HUES64 (cell line): ENCODE measurements at regions not wholly inside any gene's neighbourhood (a gene's known extent, or its start where the extent isn't known, plus 50 kb on each side); places are given as distances from the start of the nearest gene placed in this dataset.

ENCODE experiments used
- H3K27ac ChIP-seq: 2 replicates; pipeline ENCODE4 v1.7.0; 2013; ENCODE audit warnings: low read depth, low read length, inconsistent platforms
- H3K27me3 ChIP-seq: 2 replicates; pipeline ENCODE4 v1.6.1; 2013; ENCODE audit warnings: mild to moderate bottlenecking, low read length; ENCODE audit not compliant: insufficient read depth
- H3K36me3 ChIP-seq: 2 replicates; pipeline ENCODE4 v1.6.1; 2013; ENCODE audit warnings: mild to moderate bottlenecking, low read length; ENCODE audit not compliant: insufficient read depth
- H3K4me1 ChIP-seq: 2 replicates; pipeline ENCODE4 v1.6.1; 2013; ENCODE audit warnings: mild to moderate bottlenecking, low read length, moderate library complexity; ENCODE audit not compliant: insufficient read depth
- H3K4me3 ChIP-seq: 2 replicates; pipeline ENCODE4 v1.5.1; 2013; ENCODE audit warnings: mild to moderate bottlenecking, low read length, moderate library complexity
- H3K9ac ChIP-seq: 2 replicates; pipeline ENCODE4 v1.6.1; 2013; ENCODE audit warnings: mild to moderate bottlenecking, low read depth, low read length
- H3K9me3 ChIP-seq: 2 replicates; pipeline ENCODE4 v1.6.1; 2013; ENCODE audit warnings: low read depth, low read length; ENCODE audit not compliant: insufficient read depth
- WGBS: fragments of 150-250, 120-280 bp; methylation state at CpG from one replicate; pipeline ENCODE4 v1.1.7; 2013; ENCODE audit warnings: missing lambda C conversion rate; 5-methylcytosine and 5-hydroxymethylcytosine counted together

GRCh38 chr4:147430111-147430510, 50.8 kb upstream of the EDNRA start:
- H3K4me3 ChIP-seq, result no peak overlapping the region
- no peak overlapping the region for H3K9ac ChIP-seq
- H3K27me3 ChIP-seq, result no peaks in the 10 kb centered on the region
- no peaks in the 10 kb centered on the region for H3K4me1 ChIP-seq
- no peaks in the 10 kb centered on the region for H3K36me3 ChIP-seq
- no peak overlapping the region for H3K27ac ChIP-seq
- H3K9me3 ChIP-seq, result peaks cover 9% of the 10 kb centered on the region; the same call in 1 of the 2 replicates
- WGBS, result 91% methylated on average over 2 of the region's 2 CpGs
